Keratinocyte (primary cell): ENCODE measurements at regions not wholly inside any gene's neighbourhood (a gene's known extent, or its start where the extent isn't known, plus 50 kb on each side); places are given as distances from the start of the nearest gene placed in this dataset.

Experiments
- CTCF ChIP-seq, 3 experiments: IDR thresholded peaks in 1 of 3; conservative IDR thresholded peaks in 1 of 3; optimal IDR thresholded peaks in 1 of 3; 2 replicates in 2 of 3; 3 replicates in 1 of 3; pipeline versions ENCODE3 to v1.5.1; 2011; ENCODE audit warnings: low read length in 3 of 3, mild to moderate bottlenecking in 3 of 3, moderate library complexity in 2 of 3, control low read depth in 1 of 3, inconsistent platforms in 1 of 3; ENCODE audit not compliant: insufficient read depth in 2 of 3; ENCODE audit errors: extremely low read depth in 1 of 3
- EZH2 ChIP-seq: IDR thresholded peaks from one replicate; pipeline ENCODE4 v1.6.1; 2012; ENCODE audit warnings: inconsistent platforms, mild to moderate bottlenecking, low read length, moderate library complexity

GRCh38 chr7:21020667-21021066, 234.0 kb upstream of the SP8 start:
- TF ChIP-seq CTCF (optimal IDR thresholded peaks at IDR 0.05 in 1 of 3, IDR thresholded peaks at IDR 0.05 in 1 of 3, conservative IDR thresholded peaks at IDR 0.05 in 1 of 3; ENCODE audit: extremely low read depth in 1 of 3, insufficient read depth in 2 of 3, low read length in 3 of 3): no peak
- TF ChIP-seq EZH2: no peak
